GM19351 (cell line): ENCODE measurements at regions not wholly inside any gene's neighbourhood (a gene's known extent, or its start where the extent isn't known, plus 50 kb on each side); places are given as distances from the start of the nearest gene placed in this dataset.
"Not testable (repeated sequence)": the region's sequence is repeated elsewhere in the genome, so short reads cannot be mapped to it uniquely, and the experiment has no call there.

ENCODE experiments used
- ATAC-seq: cut with Tn5 transposase; IDR thresholded peaks from one replicate; pipeline ENCODE4 v1.9.1; 2021; ENCODE audit warnings: mild to moderate bottlenecking, moderate library complexity; ENCODE audit not compliant: unreplicated experiment

DNA sequence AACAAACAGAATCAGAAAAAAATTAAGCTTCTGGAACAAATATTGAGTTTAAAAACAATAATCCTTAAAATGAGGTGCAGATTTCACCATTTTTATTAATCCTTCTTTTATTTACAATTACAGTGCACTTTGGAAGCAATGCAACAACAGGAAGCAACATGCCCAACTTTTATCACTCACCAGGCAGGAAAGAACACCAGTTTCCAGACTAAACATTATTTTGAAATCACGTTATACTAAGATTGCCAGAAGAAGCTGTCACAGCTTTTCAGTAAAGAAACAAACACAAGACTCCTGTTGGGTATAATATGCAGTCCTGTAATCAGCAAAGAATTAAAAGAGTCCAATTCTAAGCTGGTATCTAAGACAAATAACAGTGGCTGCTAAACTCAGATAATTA, 137.9 kb upstream of the ZC3H15 start:
- no peak for ATAC-seq

DNA sequence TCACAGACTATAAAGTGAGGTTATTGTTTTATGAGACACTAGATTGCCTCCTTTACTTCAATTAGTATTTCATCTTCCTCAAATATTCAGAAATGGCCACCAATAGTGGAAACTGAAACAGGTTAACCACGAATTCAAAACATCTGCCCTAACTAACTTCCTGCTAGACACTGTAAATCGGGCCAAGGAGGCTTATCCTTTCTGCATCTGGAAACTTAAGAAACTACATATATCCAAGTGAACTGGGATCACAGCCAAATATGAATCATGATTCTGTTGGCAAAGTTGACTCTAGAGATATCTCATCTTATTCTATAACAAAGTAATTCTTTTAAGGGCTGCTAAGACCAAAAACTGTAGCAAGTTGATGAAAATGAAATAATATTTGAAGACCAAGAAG, 136.6 kb upstream of the ZC3H15 start:
- peak; percentile 62 for ATAC-seq

DNA sequence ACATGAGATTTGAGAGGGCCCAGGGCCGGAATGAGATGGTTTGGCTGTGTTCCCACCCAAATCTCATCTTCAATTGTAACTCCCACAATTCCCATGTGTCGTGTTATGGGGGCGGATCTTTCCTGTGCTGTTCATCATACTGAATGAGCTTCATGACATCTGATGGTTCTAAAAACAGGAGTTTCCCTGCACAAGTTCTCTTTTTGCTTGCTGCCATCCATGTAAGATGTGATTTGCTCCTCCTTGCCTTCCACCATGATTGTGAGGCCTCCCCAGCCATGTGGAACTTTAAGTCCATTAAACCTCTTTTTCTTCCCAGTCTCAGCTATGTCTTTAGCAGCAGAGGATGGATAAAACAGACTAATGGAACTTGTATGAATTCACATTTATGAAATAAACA, 131.9 kb upstream of the ZC3H15 start:
- not testable (repeated sequence) for ATAC-seq

DNA sequence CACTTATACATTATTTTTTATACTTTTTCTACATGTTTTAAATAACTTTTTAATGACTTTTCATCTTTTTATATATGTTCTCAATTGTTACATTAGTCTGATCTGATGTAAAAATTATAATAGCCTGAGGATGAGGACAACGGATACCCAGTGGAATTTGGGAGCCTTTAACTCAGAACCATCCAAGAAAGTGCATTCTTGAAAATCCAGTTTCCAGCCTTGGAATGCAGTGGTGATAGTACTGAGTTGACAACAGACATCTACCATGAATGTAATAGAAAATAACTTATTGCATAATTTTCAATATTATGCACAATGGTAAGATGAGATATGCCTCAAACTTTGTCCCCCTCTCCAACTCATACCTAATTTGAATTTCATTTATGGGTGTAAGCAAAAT, 120.7 kb upstream of the ZC3H15 start:
- ATAC-seq: no peak

DNA sequence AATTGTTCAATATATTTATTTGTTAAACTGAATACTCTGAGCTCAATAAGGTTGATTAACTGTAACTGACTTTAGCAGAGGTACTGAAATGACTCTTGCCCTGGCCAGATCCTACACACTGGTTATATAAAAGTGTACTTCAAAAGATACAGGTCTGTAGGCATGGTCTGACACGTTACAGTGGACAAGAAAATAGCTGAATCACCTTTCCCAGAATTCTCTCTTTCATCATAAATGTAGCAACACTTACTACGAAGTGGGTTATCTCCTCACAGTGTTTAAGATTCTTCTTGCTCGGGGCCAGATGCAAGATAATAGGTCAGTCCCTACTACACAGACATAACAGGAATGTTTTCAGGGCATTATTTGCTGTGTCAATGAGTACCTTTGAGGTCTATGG, 107.0 kb upstream of the ZC3H15 start:
- no peak for ATAC-seq

DNA sequence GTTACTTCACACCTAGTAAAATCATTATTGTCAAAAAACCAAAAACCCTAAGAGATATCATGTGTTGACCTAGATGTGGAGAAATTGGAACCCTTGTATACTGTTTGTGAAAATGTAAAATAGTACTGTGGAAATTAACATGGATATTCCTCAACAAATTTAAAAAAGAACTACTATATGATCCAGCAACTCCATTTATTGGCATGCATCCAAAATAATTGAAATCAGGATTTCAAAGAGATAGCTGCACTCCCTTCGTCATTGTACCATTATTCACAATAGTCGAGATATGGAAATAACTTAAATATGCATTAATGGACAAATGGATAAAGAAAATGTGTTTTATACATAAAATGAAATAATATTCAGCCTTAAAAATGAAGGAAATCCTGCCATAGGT, 105.3 kb upstream of the ZC3H15 start:
- ATAC-seq: no peak

DNA sequence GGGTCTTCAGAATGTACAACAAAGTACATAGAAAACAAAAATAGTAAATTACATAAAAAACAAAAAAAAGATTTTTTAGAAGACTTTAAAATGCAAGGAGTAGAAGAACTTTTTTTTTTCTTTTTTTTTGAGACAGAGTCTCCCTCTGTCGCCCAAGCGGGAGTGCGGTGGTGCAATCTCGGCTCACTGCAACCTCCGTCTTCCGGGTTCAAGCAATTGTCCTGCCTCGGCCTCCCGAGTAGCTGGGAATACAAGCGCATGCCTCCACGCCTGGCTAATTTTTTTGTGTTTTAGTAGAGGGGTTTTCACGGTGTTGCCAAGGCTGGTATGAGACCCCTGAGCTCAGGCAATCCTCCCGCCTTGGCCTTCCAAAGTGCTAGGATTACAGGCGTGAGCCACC, 104.5 kb upstream of the ZC3H15 start:
- no peak for ATAC-seq

DNA sequence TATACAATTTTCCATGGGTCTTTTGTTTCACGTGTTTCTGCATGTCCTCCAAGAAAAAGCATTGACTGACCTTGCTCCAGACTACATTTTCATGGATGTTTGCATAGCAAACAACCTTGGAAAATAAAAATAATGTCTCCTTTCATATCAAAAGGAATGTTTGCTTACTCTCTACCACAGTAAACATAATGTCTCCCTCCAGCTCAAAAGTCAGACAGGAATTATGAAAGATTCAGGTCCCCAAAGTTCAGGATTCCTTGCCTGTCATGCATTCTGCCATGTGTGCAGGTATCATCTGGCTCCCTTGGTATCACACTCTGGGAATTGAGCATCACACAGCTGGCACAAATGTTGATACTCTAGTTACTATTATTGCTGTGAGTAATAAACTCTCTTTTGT, 103.1 kb upstream of the ZC3H15 start:
- ATAC-seq: no peak

DNA sequence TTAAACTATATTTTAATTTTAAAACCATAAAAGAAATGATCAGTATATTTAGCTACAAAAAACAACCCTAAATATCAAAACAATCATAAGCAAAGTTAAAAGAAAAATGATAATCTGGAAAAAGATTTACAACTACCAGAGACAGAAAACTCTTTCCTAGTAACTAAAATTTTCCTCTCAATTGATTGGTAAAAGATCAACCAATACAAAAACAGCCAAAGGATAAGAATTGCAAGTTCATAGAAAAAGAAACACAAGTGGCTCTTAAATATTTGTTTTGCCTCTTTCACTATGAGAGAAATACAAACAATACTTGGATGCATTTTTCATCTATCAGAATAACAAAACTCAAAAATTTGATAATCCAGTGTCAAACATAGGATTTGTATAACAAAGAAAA, 101.8 kb upstream of the ZC3H15 start:
- ATAC-seq: no peak

DNA sequence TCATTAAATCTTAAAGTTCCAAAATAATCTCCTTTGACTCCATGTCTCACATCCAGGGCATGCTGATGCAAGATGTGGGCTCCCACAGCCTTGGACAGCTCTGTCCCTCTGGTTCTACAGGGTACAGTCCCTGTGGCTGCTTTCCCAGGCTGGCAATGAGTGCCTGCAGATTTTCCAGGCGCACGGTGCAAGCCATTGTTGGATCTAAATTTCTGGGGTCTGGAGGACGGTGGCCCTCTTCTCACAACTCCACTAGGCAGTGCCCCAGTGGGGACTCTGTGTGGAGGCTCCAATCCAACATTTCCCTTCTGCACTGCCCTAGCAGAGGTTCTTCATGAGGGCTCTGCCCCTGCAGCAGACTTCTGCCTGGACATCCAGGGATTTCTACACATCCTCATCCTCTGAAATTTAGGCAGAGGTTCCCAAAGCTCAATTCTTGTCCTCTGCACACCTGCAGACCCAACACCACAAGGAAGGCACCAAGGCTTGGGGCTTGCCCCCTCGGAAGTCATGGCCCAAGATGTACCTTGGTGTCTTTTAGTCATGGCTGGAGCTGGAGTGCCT, 100.3 kb upstream of the ZC3H15 start:
- not testable (repeated sequence) for ATAC-seq

DNA sequence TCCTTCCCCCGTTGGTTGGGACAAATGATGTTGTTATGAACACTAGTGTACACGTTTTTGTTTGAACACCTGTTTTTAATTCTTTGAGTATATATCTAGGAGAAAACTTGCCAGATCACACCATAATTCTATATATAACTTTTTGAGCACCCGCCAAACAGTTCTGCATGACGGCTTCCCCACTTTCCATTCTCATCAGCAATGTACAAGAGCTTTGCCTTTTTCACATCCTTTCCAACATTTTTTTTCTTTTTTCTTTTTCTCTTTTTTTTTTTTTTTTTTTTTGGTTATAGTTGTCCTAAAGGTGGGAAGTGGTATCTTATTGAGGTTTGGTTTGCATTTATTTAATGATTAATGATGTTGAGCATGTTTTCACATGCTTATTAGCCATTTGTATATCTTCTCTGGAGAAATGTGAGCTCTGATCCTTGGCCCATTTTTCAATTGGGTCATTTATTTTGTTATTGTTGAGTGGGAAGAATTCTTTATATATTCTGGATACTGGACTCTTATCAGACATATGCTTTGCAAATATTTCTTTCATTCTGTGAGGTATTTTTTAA, 86.9 kb upstream of the ZC3H15 start:
- peak; percentile 96 for ATAC-seq

DNA sequence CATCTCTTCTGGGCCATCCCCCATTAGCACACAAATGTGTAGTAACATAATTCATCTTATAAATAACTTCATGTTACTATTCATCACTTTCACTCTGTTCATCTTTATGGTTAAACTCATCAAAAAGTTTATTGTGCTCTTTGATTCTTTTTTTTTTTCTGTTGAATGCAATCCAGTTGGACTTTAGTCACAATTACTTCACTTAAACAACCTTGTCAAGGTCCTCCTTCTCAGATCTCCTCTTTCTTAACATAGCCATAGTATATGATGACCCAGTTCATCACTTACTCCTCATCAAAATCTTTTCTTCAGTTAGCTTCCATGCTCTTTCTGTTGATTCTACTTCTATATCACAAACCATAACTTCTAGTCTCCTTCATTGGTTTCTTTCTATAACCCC, 80.2 kb upstream of the ZC3H15 start:
- no peak for ATAC-seq

DNA sequence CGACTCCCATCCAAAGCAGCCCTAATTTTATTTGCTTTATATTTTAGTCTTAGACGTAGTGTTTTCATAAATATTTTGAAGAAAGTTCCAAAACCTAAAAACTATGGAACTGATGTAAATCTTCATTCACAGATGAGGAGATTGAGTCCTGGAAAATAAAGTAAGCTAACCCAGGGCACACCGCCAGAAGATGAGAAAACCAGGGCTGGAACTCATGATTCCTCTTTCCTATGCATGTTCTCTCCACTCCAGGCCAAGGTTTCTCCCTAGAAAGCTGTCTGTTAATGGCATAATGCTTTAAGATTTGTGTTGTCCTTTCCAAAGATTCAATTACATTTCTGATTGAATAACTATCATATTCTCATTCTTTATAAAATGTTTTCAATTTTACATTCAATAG, 78.4 kb upstream of the ZC3H15 start:
- no peak for ATAC-seq

DNA sequence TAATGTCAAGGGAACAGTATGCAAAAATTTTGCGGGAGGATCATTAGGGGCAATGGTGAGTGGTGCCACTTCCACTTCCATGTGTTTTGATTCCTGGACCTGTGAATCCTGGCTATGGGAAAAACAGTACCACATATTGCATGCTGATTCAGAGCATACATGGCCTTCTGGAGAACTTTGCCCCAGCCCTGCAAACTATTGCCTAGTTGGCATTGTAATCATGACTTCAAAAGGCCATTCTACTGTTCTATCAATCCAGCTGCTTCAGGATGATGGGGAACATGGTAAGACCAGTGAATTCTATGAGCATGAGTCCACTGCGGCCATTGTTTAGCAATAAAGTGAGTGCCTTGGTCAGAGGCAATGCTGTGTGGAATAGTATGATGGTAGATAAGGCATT, 75.3 kb upstream of the ZC3H15 start:
- no peak for ATAC-seq

DNA sequence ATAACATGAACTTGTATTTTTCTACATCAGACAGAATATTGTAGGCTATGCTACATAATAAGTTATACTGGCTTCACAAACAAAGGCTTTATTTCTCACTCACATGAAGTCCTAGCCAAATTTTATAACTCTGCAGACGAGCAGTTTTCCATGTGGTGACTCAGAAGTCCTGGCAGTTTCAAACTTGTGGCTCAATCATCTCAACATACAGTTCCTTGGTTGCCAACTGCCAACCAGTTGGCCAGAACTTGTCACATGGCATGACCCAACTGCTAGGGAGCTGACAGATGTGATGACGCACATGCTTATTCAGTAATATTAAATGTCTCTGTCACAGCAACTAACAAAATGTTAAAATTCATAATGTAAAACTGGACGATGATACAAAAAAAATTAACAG, 63.8 kb upstream of the ZC3H15 start:
- ATAC-seq: no peak

DNA sequence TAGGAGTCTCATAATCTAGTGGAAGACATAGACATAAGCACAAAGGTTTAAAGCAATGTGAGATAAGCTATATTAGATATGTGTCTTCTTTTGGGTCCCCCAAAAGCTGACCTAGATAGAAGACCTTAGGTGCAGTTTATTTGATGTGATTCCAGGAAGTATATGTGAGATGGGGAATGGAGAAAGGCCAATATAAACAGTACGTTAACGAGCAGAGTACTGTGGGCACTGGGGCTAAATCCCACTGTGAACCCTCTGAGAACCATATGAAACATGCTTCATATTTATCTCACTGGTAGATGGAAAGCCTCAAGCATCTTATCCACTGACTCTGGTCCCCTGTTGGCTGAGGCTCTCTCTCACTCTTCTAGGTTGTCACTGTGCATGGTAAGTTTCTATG, 62.6 kb upstream of the ZC3H15 start:
- ATAC-seq: no peak

DNA sequence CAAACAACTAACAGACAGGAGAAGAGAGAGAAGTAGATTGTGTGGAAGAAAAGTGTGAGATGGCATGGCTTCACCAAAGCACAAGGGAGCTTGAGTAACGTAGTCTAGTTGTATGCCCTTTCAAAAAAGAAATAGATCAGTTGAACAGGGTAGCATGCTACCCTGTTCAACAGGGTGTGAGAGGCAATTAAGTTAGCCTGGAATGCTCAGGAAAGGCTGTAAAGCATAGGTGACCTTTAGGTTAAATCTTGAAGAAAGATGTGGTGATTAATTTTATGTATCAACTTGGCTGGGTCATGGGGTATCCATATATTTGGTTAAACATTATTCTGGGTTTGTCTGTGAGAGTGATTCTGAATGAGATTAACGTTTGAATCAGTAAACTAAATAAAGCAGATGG, 61.8 kb upstream of the ZC3H15 start:
- no peak for ATAC-seq

DNA sequence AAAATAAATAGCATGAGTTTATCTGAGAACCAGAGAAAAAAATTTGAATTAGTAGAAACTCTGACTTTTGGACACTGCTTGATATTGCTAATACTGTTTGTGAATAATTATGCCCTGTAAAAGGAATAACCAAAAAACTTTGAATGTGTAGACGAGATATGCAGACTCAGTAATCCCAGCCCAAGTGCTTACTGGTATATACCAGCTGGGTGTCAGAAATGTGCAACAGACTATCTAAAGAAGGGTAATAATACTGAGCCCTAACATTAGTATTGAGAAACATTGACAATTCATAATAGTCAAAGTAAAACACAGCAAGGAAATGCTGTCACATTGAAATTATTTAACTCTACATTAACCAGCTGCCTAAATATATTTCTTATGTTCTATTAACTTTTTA, 60.5 kb upstream of the ZC3H15 start:
- no peak for ATAC-seq

DNA sequence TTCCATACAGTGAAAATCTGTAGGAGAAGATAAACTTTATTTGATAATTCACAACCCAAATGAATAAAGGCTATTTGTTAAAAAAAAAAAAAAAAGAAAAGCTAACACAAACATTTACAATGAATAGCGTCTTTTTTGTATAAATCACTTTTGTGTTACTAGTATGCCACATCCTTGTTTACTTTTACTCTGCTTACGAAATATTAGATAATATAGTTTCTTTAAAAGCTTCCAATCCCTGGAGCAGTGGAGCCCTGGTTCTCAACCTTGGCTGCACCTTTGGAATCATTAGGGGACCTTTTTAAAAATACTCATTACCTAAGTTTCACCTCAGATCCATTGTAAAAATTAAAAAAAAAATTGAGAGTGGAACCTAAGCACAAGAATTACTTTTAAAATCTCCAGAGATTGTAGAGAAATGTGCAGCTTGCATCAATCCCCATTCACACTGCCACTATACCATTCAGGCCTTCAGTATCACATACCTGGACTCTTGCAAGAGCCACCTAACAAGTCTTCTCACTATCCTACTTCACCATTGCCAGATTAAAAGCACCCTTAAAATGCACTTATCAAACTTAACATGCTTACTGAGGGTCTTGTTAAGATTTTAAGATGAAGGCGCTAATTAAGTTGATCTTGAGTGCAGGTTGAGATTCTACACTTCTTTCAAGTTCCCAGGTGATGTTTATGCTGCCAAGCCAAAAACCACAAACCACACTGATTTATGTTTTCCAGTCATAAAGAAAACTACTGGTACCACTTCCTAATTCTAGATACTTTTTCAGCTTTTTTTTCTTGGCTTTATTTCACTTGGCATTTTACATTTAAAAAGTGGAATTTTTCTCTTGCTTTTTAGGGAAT, 59.7 kb upstream of the ZC3H15 start:
- peak; percentile 95 for ATAC-seq

DNA sequence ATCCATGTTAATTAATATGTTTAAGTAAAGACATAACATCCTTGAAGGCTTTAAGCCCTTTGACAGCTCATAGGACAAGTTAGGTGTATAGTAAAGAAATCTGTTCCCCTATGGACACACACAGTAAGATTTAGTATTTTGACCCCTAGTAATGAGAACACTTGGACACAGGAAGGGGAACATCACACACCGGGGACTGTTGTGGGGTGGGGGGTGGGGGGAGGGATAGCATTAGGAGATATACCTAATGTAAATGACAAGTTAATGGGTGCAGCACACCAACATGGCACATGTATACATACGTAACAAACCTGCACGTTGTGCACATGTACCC, 59.1 kb upstream of the ZC3H15 start:
- ATAC-seq: peak; percentile 38

DNA sequence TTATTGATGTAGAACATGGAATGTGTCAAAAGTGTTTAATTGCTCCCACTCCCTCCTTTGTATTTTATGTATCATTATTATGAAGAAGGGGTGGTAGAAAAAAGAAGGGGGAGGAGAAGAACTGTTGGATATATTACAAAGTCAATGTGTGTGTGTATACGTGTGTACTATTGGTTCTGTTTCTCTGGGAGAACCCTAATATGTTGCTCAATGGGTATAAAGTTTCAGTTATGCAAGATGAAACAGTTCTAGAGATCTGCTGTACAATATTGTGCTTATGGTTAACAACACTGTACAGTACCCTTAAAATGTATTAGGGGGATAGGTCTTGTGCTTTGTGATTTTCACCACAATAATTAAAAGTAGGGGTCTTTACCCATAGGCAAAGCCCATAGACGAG, 58.1 kb upstream of the ZC3H15 start:
- no peak for ATAC-seq

DNA sequence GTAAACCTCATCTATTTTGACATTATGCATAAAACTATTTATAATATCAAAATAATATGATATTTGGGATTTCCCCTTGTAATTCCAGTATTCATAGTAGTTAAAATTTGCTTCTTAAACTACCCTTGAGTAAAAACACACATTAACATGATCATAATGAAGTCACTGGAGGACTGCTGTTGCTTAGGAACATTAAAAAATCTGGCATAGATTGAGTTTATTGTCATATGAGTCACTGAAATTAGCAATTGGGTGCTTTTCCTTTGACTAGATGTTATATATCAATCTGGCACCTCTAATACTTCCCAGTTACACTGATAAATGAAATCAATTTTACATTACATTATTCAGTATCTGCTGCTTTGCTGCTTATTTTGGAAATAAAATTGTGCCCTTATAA, 57.0 kb upstream of the ZC3H15 start:
- no peak for ATAC-seq

DNA sequence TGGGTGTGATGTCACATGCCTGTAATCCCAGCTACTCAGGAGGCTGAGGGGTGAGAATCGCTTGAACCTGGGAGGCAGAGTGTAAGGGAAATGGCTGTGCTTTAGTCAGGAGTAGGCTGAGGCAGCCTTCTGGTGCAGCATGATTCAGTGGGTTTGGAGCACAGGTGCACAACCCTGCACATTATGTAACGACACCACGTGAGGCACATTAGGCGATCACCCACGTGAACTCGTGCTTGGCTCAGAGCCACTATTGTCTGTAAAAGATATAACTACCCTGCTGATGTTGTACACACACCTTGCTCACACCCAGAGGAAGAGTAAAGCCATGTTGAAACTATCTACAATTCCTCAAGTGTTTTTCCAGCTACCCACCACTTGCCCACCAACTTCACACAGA, 54.8 kb upstream of the ZC3H15 start:
- ATAC-seq: no peak
